Neural progenitor cell (in vitro differentiated cells): ENCODE measurements at regions not wholly inside any gene's neighbourhood (a gene's known extent, or its start where the extent isn't known, plus 50 kb on each side); places are given as distances from the start of the nearest gene placed in this dataset.

Source experiments
- EZH2 ChIP-seq: fragments of 200-600 bp; sonication (generic); IDR thresholded peaks from 2 replicates; pipeline ENCODE4 v1.6.1; 2017; ENCODE audit warnings: antibody characterized with exemption, mild to moderate bottlenecking, moderate library complexity
- TF ChIP-seq, protein P1 (sequence below): fragments of 200-600 bp; sonication (generic); IDR thresholded peaks from 2 replicates; pipeline ENCODE4 v1.5.1; 2017; ENCODE audit warnings: antibody characterized with exemption, mild to moderate bottlenecking

DNA sequence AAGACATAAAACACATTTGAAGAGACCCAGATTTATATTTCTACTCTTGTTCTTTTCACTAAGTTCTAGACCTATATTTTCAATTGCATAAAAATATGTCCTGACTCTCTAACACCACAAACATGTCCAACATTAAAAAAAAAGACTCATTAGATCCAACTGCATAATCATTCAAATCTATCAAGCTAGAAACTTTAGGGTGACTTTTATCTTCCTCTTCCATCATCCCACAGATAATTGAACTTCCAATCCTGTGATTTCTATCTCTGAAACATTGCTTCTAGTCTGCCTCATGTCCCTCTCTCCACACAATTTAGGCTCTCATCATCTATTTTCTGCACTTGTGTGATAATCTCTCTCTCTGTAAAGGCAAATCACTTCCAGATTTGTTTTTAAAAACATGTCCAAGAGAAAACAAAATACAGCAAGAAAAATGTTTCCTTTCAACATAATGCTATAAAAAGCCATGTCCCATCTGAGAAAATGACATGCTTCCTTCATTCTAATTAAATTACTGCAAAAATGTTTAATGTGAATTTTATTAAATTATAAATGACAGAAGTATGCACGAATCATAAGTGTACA lies 615.9 kb downstream of the RNF144B start:
- TF ChIP-seq, protein P1, sequence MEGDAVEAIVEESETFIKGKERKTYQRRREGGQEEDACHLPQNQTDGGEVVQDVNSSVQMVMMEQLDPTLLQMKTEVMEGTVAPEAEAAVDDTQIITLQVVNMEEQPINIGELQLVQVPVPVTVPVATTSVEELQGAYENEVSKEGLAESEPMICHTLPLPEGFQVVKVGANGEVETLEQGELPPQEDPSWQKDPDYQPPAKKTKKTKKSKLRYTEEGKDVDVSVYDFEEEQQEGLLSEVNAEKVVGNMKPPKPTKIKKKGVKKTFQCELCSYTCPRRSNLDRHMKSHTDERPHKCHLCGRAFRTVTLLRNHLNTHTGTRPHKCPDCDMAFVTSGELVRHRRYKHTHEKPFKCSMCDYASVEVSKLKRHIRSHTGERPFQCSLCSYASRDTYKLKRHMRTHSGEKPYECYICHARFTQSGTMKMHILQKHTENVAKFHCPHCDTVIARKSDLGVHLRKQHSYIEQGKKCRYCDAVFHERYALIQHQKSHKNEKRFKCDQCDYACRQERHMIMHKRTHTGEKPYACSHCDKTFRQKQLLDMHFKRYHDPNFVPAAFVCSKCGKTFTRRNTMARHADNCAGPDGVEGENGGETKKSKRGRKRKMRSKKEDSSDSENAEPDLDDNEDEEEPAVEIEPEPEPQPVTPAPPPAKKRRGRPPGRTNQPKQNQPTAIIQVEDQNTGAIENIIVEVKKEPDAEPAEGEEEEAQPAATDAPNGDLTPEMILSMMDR, result no peak
- no peak for TF ChIP-seq EZH2
